Loucy (cell line): ENCODE measurements at regions not wholly inside any gene's neighbourhood (a gene's known extent, or its start where the extent isn't known, plus 50 kb on each side); places are given as distances from the start of the nearest gene placed in this dataset.

ENCODE experiments used
- H2AFZ ChIP-seq: fragments of 200-600 bp; sonication (generic); 2 replicates; pipeline ENCODE4 v1.6.0; 2016; ENCODE audit warnings: antibody characterized with exemption, mild to moderate bottlenecking, low read length, moderate library complexity
- H3F3A ChIP-seq: fragments of 200-600 bp; 2 replicates; pipeline ENCODE4 v1.6.0; 2016; ENCODE audit warnings: antibody characterized with exemption, low read depth, mild to moderate bottlenecking
- H3K27me3 ChIP-seq: fragments of 200-600 bp; sonication (generic); 2 replicates; pipeline ENCODE4 v1.6.1; 2014; ENCODE audit warnings: low read length, mild to moderate bottlenecking; ENCODE audit not compliant: insufficient read depth, poor library complexity, severe bottlenecking
- H3K36me3 ChIP-seq: fragments of 200-600 bp; sonication (generic); 2 replicates; pipeline ENCODE4 v1.6.1; 2016; ENCODE audit warnings: low read length; ENCODE audit not compliant: insufficient read depth
- H3K4me1 ChIP-seq: fragments of 200-600 bp; sonication (generic); 2 replicates; pipeline ENCODE4 v1.5.1; 2014; ENCODE audit warnings: low read length, mild to moderate bottlenecking; ENCODE audit not compliant: insufficient read depth, poor library complexity, severe bottlenecking
- H3K4me2 ChIP-seq: fragments of 200-600 bp; sonication (generic); 2 replicates; pipeline ENCODE4 v1.6.0; 2014; ENCODE audit warnings: antibody characterized with exemption, low read length, low read depth, mild to moderate bottlenecking; ENCODE audit not compliant: poor library complexity, severe bottlenecking
- H3K4me3 ChIP-seq: fragments of 200-600 bp; sonication (generic); 2 replicates; pipeline ENCODE4 v1.5.1; 2014; ENCODE audit warnings: low read length, mild to moderate bottlenecking, mixed read lengths; ENCODE audit not compliant: poor library complexity, severe bottlenecking
- H3K79me2 ChIP-seq: fragments of 200-600 bp; sonication (generic); 2 replicates; pipeline ENCODE4 v1.6.1; 2014; ENCODE audit warnings: low read length; ENCODE audit not compliant: insufficient read depth
- H3K9ac ChIP-seq: fragments of 200-600 bp; sonication (generic); 2 replicates; pipeline ENCODE4 v1.6.0; 2014; ENCODE audit warnings: mild to moderate bottlenecking, low read depth, low read length, moderate library complexity; ENCODE audit not compliant: poor library complexity, severe bottlenecking
- H3K9me2 ChIP-seq: fragments of 200-600 bp; sonication (generic); replicated peaks from 2 replicates; pipeline ENCODE4 v1.6.1; 2016; ENCODE audit warnings: low read depth, low read length, mixed read lengths
- H3K9me3 ChIP-seq: fragments of 200-600 bp; sonication (generic); 2 replicates; pipeline ENCODE4 v1.6.1; 2014; ENCODE audit warnings: mild to moderate bottlenecking, antibody characterized with exemption, low read length, low read depth; ENCODE audit not compliant: insufficient read depth
- H4K20me1 ChIP-seq: fragments of 200-600 bp; sonication (generic); 2 replicates; pipeline ENCODE4 v1.6.0; 2014; ENCODE audit warnings: antibody characterized with exemption, low read length, mild to moderate bottlenecking; ENCODE audit not compliant: insufficient read depth, poor library complexity, severe bottlenecking
- CTCF ChIP-seq: fragments of 200-600 bp; sonication (generic); conservative IDR thresholded peaks from 2 replicates; pipeline ENCODE4 v1.5.1; 2014; ENCODE audit warnings: mild to moderate bottlenecking, antibody characterized with exemption, low read length
- EZH2phosphoT487 ChIP-seq: fragments of 200-600 bp; IDR thresholded peaks from 2 replicates; pipeline ENCODE4 v1.6.1; 2018; ENCODE audit warnings: antibody characterized with exemption, mild to moderate bottlenecking, moderate library complexity, borderline replicate concordance

- Histone ChIP-seq H3K9me2 (no peaks in the 10 kb centered on the region), H3K4me2 (no peak overlapping the region), H3K27me3 (no peaks in the 10 kb centered on the region), H3K79me2 (no peaks in the 10 kb centered on the region), H3K9ac (no peak overlapping the region), H4K20me1 (no peaks in the 10 kb centered on the region), H3K36me3 (no peaks in the 10 kb centered on the region), H3K4me1 (no peaks in the 10 kb centered on the region), H3K4me3 (no peak overlapping the region), H2AFZ (no peak overlapping the region), H3K9me3 (no peaks in the 10 kb centered on the region), H3F3A (no peaks in the 10 kb centered on the region)
- TF ChIP-seq CTCF (no peak), EZH2phosphoT487 (no peak)
Observed at GRCh38 chr7:25305831-25306230, 77.5 kb upstream of the NPVF start.

- Histone ChIP-seq H3K9me3 (no peaks in the 10 kb centered on the region), H3F3A (no peaks in the 10 kb centered on the region), H3K4me3 (no peak overlapping the region), H2AFZ (no peak overlapping the region), H4K20me1 (no peaks in the 10 kb centered on the region), H3K9me2 (no peaks in the 10 kb centered on the region), H3K27me3 (no peaks in the 10 kb centered on the region), H3K4me1 (no peaks in the 10 kb centered on the region), H3K9ac (no peak overlapping the region), H3K79me2 (no peaks in the 10 kb centered on the region), H3K4me2 (no peak overlapping the region), H3K36me3 (no peaks in the 10 kb centered on the region)
- TF ChIP-seq CTCF (no peak), EZH2phosphoT487 (no peak)
Observed at GRCh38 chr7:25307624-25308023, 79.3 kb upstream of the NPVF start.

GRCh38 chr7:25308246-25308645 is 80.0 kb upstream of the NPVF start:
- no peaks in the 10 kb centered on the region for H3F3A ChIP-seq
- no peak overlapping the region for H2AFZ ChIP-seq
- no peaks in the 10 kb centered on the region for H3K79me2 ChIP-seq
- H3K4me1 ChIP-seq = no peaks in the 10 kb centered on the region
- TF ChIP-seq EZH2phosphoT487 (no peak), CTCF (no peak)
- H3K27me3 ChIP-seq = no peaks in the 10 kb centered on the region
- no peaks in the 10 kb centered on the region for H3K9me3 ChIP-seq
- H3K4me2 ChIP-seq = no peak overlapping the region
- no peaks in the 10 kb centered on the region for H4K20me1 ChIP-seq
- H3K9ac ChIP-seq = no peak overlapping the region
- H3K4me3 ChIP-seq = no peak overlapping the region
- H3K36me3 ChIP-seq = no peaks in the 10 kb centered on the region
- no peaks in the 10 kb centered on the region for H3K9me2 ChIP-seq
